A673 (cell line): ENCODE measurements at regions not wholly inside any gene's neighbourhood (a gene's known extent, or its start where the extent isn't known, plus 50 kb on each side); places are given as distances from the start of the nearest gene placed in this dataset.

ENCODE experiments used
- EZH2 ChIP-seq: fragments of 200-600 bp; sonication (generic); IDR thresholded peaks from 2 replicates; pipeline ENCODE4 v1.6.1; 2017; ENCODE audit warnings: borderline replicate concordance, low read depth, mild to moderate bottlenecking, mixed read lengths, antibody characterized with exemption, low read length; ENCODE audit not compliant: poor library complexity, severe bottlenecking
- TF ChIP-seq, protein P1 (sequence below): fragments of 300-800, 200-600 bp; sonication (generic); conservative IDR thresholded peaks from 2 replicates; pipeline ENCODE4 v1.5.1; 2017; ENCODE audit warnings: low read depth, mild to moderate bottlenecking, antibody characterized with exemption, low read length, moderate library complexity, mixed read lengths

DNA sequence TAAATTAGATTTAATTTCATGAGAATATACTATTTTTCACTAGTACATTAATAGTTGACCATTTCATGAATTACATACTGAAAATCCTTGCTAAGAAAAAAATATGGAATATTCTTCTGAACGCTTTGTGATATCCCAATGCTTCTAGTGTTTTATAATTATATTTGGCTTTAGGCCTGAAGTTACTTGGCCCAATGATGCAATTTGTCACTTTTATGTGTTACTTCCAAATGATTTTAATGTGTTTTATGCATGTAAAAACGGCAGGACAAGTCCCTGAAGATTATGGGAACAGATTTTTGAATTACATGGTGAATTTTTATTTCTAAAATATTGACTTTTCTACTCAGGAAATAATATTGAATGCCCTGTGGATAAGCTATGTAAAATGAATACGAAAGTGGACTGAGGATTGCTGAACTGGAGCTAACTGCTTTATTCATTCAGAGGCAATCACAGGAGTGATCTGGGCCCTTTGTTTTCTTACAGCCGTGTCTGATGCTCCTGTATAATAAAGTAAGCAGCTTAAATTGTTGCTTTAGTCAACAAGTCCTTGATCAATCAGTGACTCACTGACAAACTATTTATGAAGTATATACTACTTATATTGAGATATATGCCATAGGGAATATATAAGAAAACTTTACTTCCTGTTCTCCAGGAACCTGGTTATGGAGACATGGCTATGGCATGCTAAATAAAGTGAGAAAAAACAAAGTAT lies 543.0 kb upstream of the RGS18 start:
- no peak for TF ChIP-seq EZH2
- TF ChIP-seq, protein P1, sequence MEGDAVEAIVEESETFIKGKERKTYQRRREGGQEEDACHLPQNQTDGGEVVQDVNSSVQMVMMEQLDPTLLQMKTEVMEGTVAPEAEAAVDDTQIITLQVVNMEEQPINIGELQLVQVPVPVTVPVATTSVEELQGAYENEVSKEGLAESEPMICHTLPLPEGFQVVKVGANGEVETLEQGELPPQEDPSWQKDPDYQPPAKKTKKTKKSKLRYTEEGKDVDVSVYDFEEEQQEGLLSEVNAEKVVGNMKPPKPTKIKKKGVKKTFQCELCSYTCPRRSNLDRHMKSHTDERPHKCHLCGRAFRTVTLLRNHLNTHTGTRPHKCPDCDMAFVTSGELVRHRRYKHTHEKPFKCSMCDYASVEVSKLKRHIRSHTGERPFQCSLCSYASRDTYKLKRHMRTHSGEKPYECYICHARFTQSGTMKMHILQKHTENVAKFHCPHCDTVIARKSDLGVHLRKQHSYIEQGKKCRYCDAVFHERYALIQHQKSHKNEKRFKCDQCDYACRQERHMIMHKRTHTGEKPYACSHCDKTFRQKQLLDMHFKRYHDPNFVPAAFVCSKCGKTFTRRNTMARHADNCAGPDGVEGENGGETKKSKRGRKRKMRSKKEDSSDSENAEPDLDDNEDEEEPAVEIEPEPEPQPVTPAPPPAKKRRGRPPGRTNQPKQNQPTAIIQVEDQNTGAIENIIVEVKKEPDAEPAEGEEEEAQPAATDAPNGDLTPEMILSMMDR, result no peak
